AG09309 (cell line): ENCODE measurements at regions not wholly inside any gene's neighbourhood (a gene's known extent, or its start where the extent isn't known, plus 50 kb on each side); places are given as distances from the start of the nearest gene placed in this dataset.

Source experiments
- DNase-seq: peaks from one replicate; pipeline ENCODE4 v3.0.0-alpha.2; 2010; ENCODE audit warnings: low read depth
- H3K4me3 ChIP-seq: 2 replicates; pipeline ENCODE4 v1.5.1; 2011; ENCODE audit warnings: mild to moderate bottlenecking, low read depth, low read length, moderate library complexity; ENCODE audit not compliant: control insufficient read depth
- CTCF ChIP-seq: IDR thresholded peaks from 2 replicates; pipeline ENCODE4 v1.5.1; 2011; ENCODE audit warnings: mild to moderate bottlenecking, low read depth, low read length, inconsistent platforms; ENCODE audit not compliant: insufficient read depth, control insufficient read depth; ENCODE audit errors: missing control alignments

DNA sequence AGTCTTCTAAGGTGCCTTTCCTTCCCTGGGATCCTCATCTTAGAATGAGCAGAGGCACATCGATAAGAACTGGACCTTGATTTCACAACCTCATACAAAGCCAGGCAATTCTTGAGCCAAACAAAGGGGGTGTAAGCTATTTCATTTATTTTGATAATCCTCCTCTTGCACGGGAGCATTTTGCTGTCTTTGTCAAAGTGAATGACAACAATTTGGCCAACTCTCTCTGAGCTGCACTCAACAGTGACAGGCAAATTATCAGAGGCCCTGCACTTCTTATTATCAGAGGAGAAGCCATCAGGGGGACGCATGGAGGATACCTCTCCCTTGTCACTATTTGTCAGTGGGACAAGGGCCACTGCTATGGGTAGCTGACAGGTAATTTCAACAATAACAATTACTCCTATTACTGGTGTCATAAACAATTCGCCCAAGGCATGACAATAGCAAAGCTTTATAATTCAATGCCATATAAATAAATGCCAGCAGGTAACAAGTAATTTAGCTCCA lies 260.4 kb downstream of the MEIS1 start:
- no peak for TF ChIP-seq CTCF

DNA sequence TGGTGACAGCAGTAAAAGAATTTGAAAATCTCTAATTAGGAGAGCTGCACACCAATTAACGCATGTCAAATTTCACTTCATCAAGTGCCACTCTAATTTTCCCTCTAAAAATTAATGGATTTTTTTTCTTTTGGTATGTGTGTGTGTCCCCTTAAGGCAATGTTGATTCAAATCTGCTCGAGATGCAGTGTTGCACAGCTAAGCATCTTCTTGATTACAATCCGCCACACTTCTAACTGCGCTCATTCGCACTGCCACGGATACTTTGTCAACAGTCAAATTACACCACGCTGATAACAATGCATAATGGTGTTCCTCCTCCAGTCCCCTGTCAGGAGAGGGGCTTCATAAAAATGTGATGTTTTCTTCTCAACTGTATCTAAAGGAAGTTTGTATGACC lies 261.4 kb downstream of the MEIS1 start:
- H3K4me3 ChIP-seq, result no peak overlapping the region
- no peak for DNase-seq
- TF ChIP-seq CTCF, result no peak

More for the DNA sequence above, 260.4 kb downstream of the MEIS1 start:
- no peak for DNase-seq
- no peak overlapping the region for H3K4me3 ChIP-seq

DNA sequence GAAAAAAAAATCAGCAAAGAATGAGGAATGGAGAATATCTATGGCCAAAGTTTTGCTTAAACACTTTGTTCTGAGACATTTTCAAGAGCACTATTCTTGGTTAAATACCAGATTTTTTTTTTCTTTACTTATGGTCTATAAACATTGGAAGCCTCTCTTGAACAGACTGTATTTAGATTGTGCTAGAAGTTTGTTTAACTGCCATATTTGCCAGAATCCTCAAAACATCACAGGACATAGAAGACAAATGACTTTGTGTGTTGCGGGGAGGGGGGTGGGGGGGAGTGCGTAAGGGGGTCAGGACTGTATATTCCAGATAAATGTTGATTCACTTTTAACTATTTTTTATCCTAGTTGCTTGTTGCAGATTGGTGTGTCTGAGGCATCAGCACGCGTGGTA lies 262.0 kb downstream of the MEIS1 start:
- TF ChIP-seq CTCF, result no peak
- no peak overlapping the region for H3K4me3 ChIP-seq
- DNase-seq, result no peak

GRCh38 chr2:66697366-66697765 lies 262.4 kb downstream of the MEIS1 start:
- TF ChIP-seq CTCF, result no peak
- no peak overlapping the region for H3K4me3 ChIP-seq
- DNase-seq, result no peak

DNA sequence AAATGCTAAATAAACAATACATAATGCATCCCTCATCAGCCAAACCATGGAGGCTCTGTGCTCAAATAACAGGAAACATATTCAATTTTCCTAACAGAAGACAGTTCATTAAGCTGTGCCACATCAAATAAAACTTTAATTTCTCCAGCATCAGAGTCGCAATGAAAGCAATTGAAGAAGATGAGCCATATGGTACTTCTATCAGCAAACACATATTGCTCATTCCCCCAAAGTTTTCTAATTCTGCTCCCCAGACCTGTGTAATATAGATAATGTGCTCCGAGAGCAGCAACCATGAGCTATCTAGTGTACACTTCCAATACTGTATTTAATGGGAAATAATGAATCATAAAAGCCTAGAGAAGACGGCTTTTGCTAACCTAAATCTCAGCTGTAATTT lies 263.2 kb downstream of the MEIS1 start:
- DNase-seq, result no peak
- TF ChIP-seq CTCF, result no peak
- H3K4me3 ChIP-seq, result no peak overlapping the region

DNA sequence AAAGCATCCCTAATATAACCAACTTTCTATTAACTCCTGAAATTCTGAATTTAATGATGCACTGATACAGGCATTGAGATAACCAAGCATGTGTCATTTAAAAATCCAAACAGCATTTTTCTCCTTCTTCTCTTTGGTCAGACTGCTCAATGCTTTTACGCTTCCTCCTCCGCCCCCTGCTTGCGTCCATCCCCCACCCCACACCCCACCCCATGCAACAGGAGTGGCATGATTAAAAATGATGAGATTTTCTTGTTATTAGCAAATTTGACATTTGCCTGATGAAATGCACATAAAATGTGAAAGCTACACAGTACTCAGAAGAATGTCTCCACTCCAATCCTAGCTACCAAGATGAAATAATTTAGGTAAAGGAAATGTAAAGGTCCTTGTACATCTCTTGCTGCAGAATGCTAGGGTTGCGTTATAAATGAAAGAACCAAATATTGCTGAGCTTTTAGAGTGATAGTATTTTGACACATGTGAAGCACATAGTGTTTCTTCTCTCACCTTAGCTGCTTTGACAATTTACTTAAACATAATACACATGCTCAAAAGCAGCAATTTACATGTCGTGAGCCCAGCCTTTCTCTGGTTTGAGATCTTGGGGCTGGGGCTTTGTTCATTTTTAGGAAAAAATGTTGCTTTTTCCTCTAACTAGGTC lies 263.8 kb downstream of the MEIS1 start:
- no peak overlapping the region for H3K4me3 ChIP-seq
- no peak for TF ChIP-seq CTCF
- DNase-seq, result no peak

GRCh38 chr2:66699416-66699792 lies 264.5 kb downstream of the MEIS1 start:
- no peak overlapping the region for H3K4me3 ChIP-seq
- TF ChIP-seq CTCF, result no peak
- no peak for DNase-seq
